HEK293 (cell line): ENCODE measurements at regions not wholly inside any gene's neighbourhood (a gene's known extent, or its start where the extent isn't known, plus 50 kb on each side); places are given as distances from the start of the nearest gene placed in this dataset.

Source experiments
- ATF2 ChIP-seq: fragments of 450-650 bp; formaldehyde crosslinking; IDR thresholded peaks from 2 replicates; pipeline ENCODE4 v1.5.1; 2016; ENCODE audit warnings: missing biosample characterization, missing genetic modification characterization, low read depth
- BCL11B ChIP-seq: fragments of 450-650 bp; formaldehyde crosslinking; IDR thresholded peaks from 2 replicates; pipeline ENCODE4 v1.5.1; 2016; ENCODE audit warnings: low read depth, missing biosample characterization, missing genetic modification characterization
- CTCF ChIP-seq: fragments of 450-650 bp; formaldehyde crosslinking; IDR thresholded peaks from 2 replicates; pipeline ENCODE4 v1.5.1; 2016; ENCODE audit warnings: missing biosample characterization, missing genetic modification characterization
- GLI4 ChIP-seq: fragments of 450-650 bp; formaldehyde crosslinking; IDR thresholded peaks from 2 replicates; pipeline ENCODE4 v1.5.1; 2016; ENCODE audit warnings: missing biosample characterization, missing genetic modification characterization
- HOXD13 ChIP-seq: sonication (generic); formaldehyde crosslinking; IDR thresholded peaks from 2 replicates; pipeline ENCODE4 v1.8.0; 2022; ENCODE audit warnings: missing genetic modification reagents, borderline replicate concordance
- KLF7 ChIP-seq: fragments of 450-650 bp; formaldehyde crosslinking; IDR thresholded peaks from 2 replicates; pipeline ENCODE4 v1.5.1; 2016; ENCODE audit warnings: missing biosample characterization, missing genetic modification characterization, borderline replicate concordance
- MEIS1 ChIP-seq: sonication (generic); formaldehyde crosslinking; IDR thresholded peaks from 2 replicates; pipeline ENCODE4 v1.8.1; 2022; ENCODE audit warnings: missing genetic modification reagents, mild to moderate bottlenecking, borderline replicate concordance
- SP7 ChIP-seq: fragments of 450-650 bp; formaldehyde crosslinking; IDR thresholded peaks from 2 replicates; pipeline ENCODE4 v1.5.1; 2016; ENCODE audit warnings: missing biosample characterization, missing genetic modification characterization
- ZBTB17 ChIP-seq: fragments of 450-650 bp; formaldehyde crosslinking; IDR thresholded peaks from 2 replicates; pipeline ENCODE4 v1.5.1; 2016; ENCODE audit warnings: missing biosample characterization, missing genetic modification characterization
- ZBTB21 ChIP-seq: fragments of 450-650 bp; formaldehyde crosslinking; IDR thresholded peaks from 2 replicates; pipeline ENCODE4 v1.5.1; 2017; ENCODE audit warnings: missing biosample characterization, missing genetic modification characterization
- ZBTB49 ChIP-seq: fragments of 450-650 bp; formaldehyde crosslinking; IDR thresholded peaks from 2 replicates; pipeline ENCODE4 v1.5.1; 2016; ENCODE audit warnings: missing biosample characterization, missing genetic modification characterization, low read depth
- ZBTB6 ChIP-seq: fragments of 450-650 bp; formaldehyde crosslinking; IDR thresholded peaks from 2 replicates; pipeline ENCODE4 v1.5.1; 2017; ENCODE audit warnings: missing biosample characterization, missing genetic modification characterization
- ZBTB8A ChIP-seq: fragments of 450-650 bp; formaldehyde crosslinking; IDR thresholded peaks from 2 replicates; pipeline ENCODE4 v1.5.1; 2016; ENCODE audit warnings: missing biosample characterization, missing genetic modification characterization
- ZFP37 ChIP-seq: fragments of 450-650 bp; formaldehyde crosslinking; IDR thresholded peaks from 2 replicates; pipeline ENCODE4 v1.5.1; 2016; ENCODE audit warnings: missing biosample characterization, missing genetic modification characterization
- ZFP41 ChIP-seq: fragments of 450-650 bp; formaldehyde crosslinking; IDR thresholded peaks from 2 replicates; pipeline ENCODE4 v1.5.1; 2016; ENCODE audit warnings: missing biosample characterization, missing genetic modification characterization, borderline replicate concordance
- ZNF140 ChIP-seq: fragments of 450-650 bp; formaldehyde crosslinking; IDR thresholded peaks from 2 replicates; pipeline ENCODE4 v1.5.1; 2016; ENCODE audit warnings: missing biosample characterization, missing genetic modification characterization
- ZNF155 ChIP-seq: fragments of 450-650 bp; formaldehyde crosslinking; IDR thresholded peaks from 2 replicates; pipeline ENCODE4 v1.5.1; 2016; ENCODE audit warnings: missing biosample characterization, missing genetic modification characterization
- ZNF19 ChIP-seq: fragments of 450-650 bp; formaldehyde crosslinking; IDR thresholded peaks from 2 replicates; pipeline ENCODE4; 2016; ENCODE audit warnings: missing biosample characterization, missing genetic modification characterization, low read depth
- ZNF214 ChIP-seq: fragments of 450-650 bp; formaldehyde crosslinking; IDR thresholded peaks from 2 replicates; pipeline ENCODE4 v1.5.1; 2017; ENCODE audit warnings: missing biosample characterization, mild to moderate bottlenecking, missing genetic modification characterization, borderline replicate concordance
- ZNF23 ChIP-seq: fragments of 450-650 bp; formaldehyde crosslinking; IDR thresholded peaks from 2 replicates; pipeline ENCODE4 v1.5.1; 2016; ENCODE audit warnings: missing biosample characterization, missing genetic modification characterization, borderline replicate concordance
- ZNF335 ChIP-seq: fragments of 450-650 bp; formaldehyde crosslinking; conservative IDR thresholded peaks from 2 replicates; pipeline ENCODE4 v1.5.1; 2016; ENCODE audit warnings: missing biosample characterization, missing genetic modification characterization
- ZNF362 ChIP-seq: fragments of 450-650 bp; formaldehyde crosslinking; IDR thresholded peaks from 2 replicates; pipeline ENCODE4 v1.5.1; 2016; ENCODE audit warnings: missing biosample characterization, missing genetic modification characterization
- ZNF366 ChIP-seq: fragments of 450-650 bp; formaldehyde crosslinking; conservative IDR thresholded peaks from 2 replicates; pipeline ENCODE4 v1.5.1; 2016; ENCODE audit warnings: missing biosample characterization, missing genetic modification characterization
- ZNF473 ChIP-seq: fragments of 450-650 bp; formaldehyde crosslinking; IDR thresholded peaks from 2 replicates; pipeline ENCODE4 v1.5.1; 2017; ENCODE audit warnings: missing biosample characterization, missing genetic modification characterization
- ZNF560 ChIP-seq: fragments of 450-650 bp; formaldehyde crosslinking; IDR thresholded peaks from 2 replicates; pipeline ENCODE4 v1.5.1; 2017; ENCODE audit warnings: missing biosample characterization, missing genetic modification characterization, borderline replicate concordance
- ZNF561 ChIP-seq: fragments of 450-650 bp; IDR thresholded peaks from 2 replicates; pipeline ENCODE4 v1.5.1; 2018; ENCODE audit warnings: missing biosample characterization, missing genetic modification characterization, borderline replicate concordance
- ZNF596 ChIP-seq: fragments of 450-650 bp; IDR thresholded peaks from 2 replicates; pipeline ENCODE4 v1.5.0; 2018; ENCODE audit warnings: missing biosample characterization, mild to moderate bottlenecking, missing genetic modification characterization, moderate library complexity
- ZNF624 ChIP-seq: fragments of 450-650 bp; formaldehyde crosslinking; IDR thresholded peaks from 2 replicates; pipeline ENCODE4 v1.5.1; 2017; ENCODE audit warnings: missing biosample characterization, missing genetic modification characterization
- ZNF670 ChIP-seq: fragments of 450-650 bp; formaldehyde crosslinking; IDR thresholded peaks from 2 replicates; pipeline ENCODE4 v1.5.1; 2016; ENCODE audit warnings: missing biosample characterization, missing genetic modification characterization, low read depth
- ZNF692 ChIP-seq: fragments of 450-650 bp; formaldehyde crosslinking; IDR thresholded peaks from 2 replicates; pipeline ENCODE4 v1.5.1; 2016; ENCODE audit warnings: missing biosample characterization, missing genetic modification characterization
- ZNF76 ChIP-seq: fragments of 450-650 bp; formaldehyde crosslinking; IDR thresholded peaks from 2 replicates; pipeline ENCODE4; 2016; ENCODE audit warnings: low read depth, missing biosample characterization, missing genetic modification characterization, borderline replicate concordance

- TF ChIP-seq BCL11B (tag by site-specific recombination) (peak; percentile 96), ZNF624 (tag by site-specific recombination) (no peak), ZNF596 (tag by site-specific recombination) (0 out of 2 replicates have a peak, but pooled peaks have one; percentile 64), ZNF76 (peak; percentile 53; the same call in 1 of the 2 replicates), CTCF (tag by site-specific recombination) (no peak), ZBTB8A (peak; percentile 66), SP7 (tag by site-specific recombination) (peak; percentile 96), ZBTB21 (tag by site-specific recombination) (peak; percentile 37; the same call in 1 of the 2 replicates), ZNF214 (tag by site-specific recombination) (no peak), ZNF692 (tag by site-specific recombination) (peak; percentile 85), ZNF561 (tag by site-specific recombination) (peak; percentile 96), KLF7 (tag by site-specific recombination) (peak; percentile 76; the same call in 1 of the 2 replicates), ZNF140 (no peak), ZNF19 (tag by site-specific recombination) (peak; percentile 94), ZFP41 (no peak), ZBTB6 (tag by site-specific recombination) (no peak), ZNF560 (tag by site-specific recombination) (no peak), ZNF23 (tag by site-specific recombination) (no peak), ZNF670 (tag by site-specific recombination) (no peak), ZBTB49 (tag by site-specific recombination) (peak; percentile 73; the same call in 1 of the 2 replicates), HOXD13 (peak; percentile 99), MEIS1 (CRISPR knock-in tag) (peak; percentile 90; the same call in 1 of the 2 replicates), ZNF473 (tag by site-specific recombination) (no peak), ZBTB17 (tag by site-specific recombination) (peak; percentile 74), GLI4 (tag by site-specific recombination) (no peak), ATF2 (tag by site-specific recombination) (peak; percentile 72), ZNF366 (tag by site-specific recombination) (peak; percentile 93), ZNF362 (peak; percentile 83), ZNF155 (tag by site-specific recombination) (no peak), ZFP37 (no peak), ZNF335 (tag by site-specific recombination) (no peak)
Measured at GRCh38 chr1:87718241-87718950, 389.7 kb downstream of the LMO4 start (continued).
